B cell (primary cell): ENCODE measurements at regions not wholly inside any gene's neighbourhood (a gene's known extent, or its start where the extent isn't known, plus 50 kb on each side); places are given as distances from the start of the nearest gene placed in this dataset.

Experiments
- ATAC-seq: fragments of 200-7000 bp; cut with Tn5 transposase; one replicate; pipeline ENCODE4 v1.10.0; 2021; ENCODE audit warnings: low read depth, mild to moderate bottlenecking, moderate number of reproducible peaks, moderate library complexity
- CTCF ChIA-PET: fragments of 350-600 bp; sonication (Branson Sonifier 250); formaldehyde crosslinking; loops from one replicate; lab custom pipeline; 2021; ENCODE audit warnings: antibody characterized with exemption, inconsistent platforms; lab: Charles Lee
- POLR2A ChIA-PET: fragments of 350-600 bp; sonication (Branson Sonifier 250); formaldehyde crosslinking; loops from one replicate; lab custom pipeline; 2021; ENCODE audit warnings: antibody characterized with exemption; lab: Charles Lee
- DNase-seq: peaks from one replicate; pipeline ENCODE4 v3.0.0; 2013
- H2AFZ ChIP-seq: 2 replicates; pipeline ENCODE4 v1.6.1; 2012; ENCODE audit warnings: mild to moderate bottlenecking, low read depth, low read length; ENCODE audit not compliant: insufficient read depth, poor library complexity, severe bottlenecking
- H3K27ac ChIP-seq, 2 donors: 1 replicate in 1 of 2; 2 replicates in 1 of 2; pipeline ENCODE4 v1.5.1; 2012 to 2013; ENCODE audit warnings: low read length in 2 of 2, mild to moderate bottlenecking in 2 of 2, moderate library complexity in 1 of 2
- H3K27me3 ChIP-seq, 4 experiments: fragments of 200-600 bp in 1 of 4; sonication (generic) in 1 of 4; replicated peaks in 1 of 4; 1 replicate in 2 of 4; 2 replicates in 2 of 4; pipeline versions ENCODE4 v1.6.1 to v1.7.0; 2013 to 2016; ENCODE audit warnings: low read length in 3 of 4, mild to moderate bottlenecking in 2 of 4, mixed read lengths in 1 of 4, moderate library complexity in 1 of 4; ENCODE audit not compliant: insufficient read depth in 4 of 4, control insufficient read depth in 3 of 4; ENCODE audit errors: control extremely low read depth in 1 of 4
- H3K36me3 ChIP-seq, 2 experiments: replicated peaks in 1 of 2; 1 replicate in 1 of 2; 2 replicates in 1 of 2; pipeline versions ENCODE4 v1.6.1 to v1.7.1; 2013; ENCODE audit warnings: low read length in 1 of 2; ENCODE audit not compliant: insufficient read depth in 2 of 2, control insufficient read depth in 1 of 2; ENCODE audit errors: control extremely low read depth in 1 of 2, extremely low read depth in 1 of 2
- H3K4me1 ChIP-seq, 2 donors: fragments of 200-600 bp in 1 of 2; sonication (generic) in 1 of 2; 1 replicate in 1 of 2; 2 replicates in 1 of 2; pipeline versions ENCODE4 v1.5.1 to v1.6.1; 2013 to 2017; ENCODE audit warnings: low read length in 2 of 2; ENCODE audit not compliant: control insufficient read depth in 2 of 2, insufficient read depth in 2 of 2
- H3K4me2 ChIP-seq: replicated peaks from 2 replicates; pipeline ENCODE3; 2012; ENCODE audit warnings: mild to moderate bottlenecking, low read depth, low read length; ENCODE audit not compliant: poor library complexity, severe bottlenecking
- H3K4me3 ChIP-seq, 5 experiments: fragments of 200-600 bp in 1 of 5; sonication (generic) in 1 of 5; 1 replicate in 3 of 5; 2 replicates in 2 of 5; pipeline versions ENCODE4 v1.5.1 to v1.7.0; 2011 to 2016; ENCODE audit warnings: low read length in 4 of 5, mild to moderate bottlenecking in 4 of 5, low read depth in 2 of 5, control low read depth in 1 of 5, moderate library complexity in 1 of 5; ENCODE audit not compliant: insufficient read depth in 1 of 5; ENCODE audit errors: control extremely low read depth in 1 of 5, extremely low read depth in 1 of 5
- H3K79me2 ChIP-seq: fragments of 200-600 bp; sonication (generic); one replicate; pipeline ENCODE4 v1.6.0; 2016; ENCODE audit warnings: low read length; ENCODE audit not compliant: control insufficient read depth, insufficient read depth
- H3K9ac ChIP-seq: fragments of 200-600 bp; sonication (generic); 2 replicates; pipeline ENCODE4 v1.6.1; 2017; ENCODE audit warnings: mild to moderate bottlenecking, low read length, moderate library complexity
- H3K9me3 ChIP-seq, 3 donors: one replicate each; pipeline versions ENCODE4 v1.6.1 to v1.7.1; 2013; ENCODE audit warnings: low read length in 2 of 3; ENCODE audit not compliant: control insufficient read depth in 2 of 3, insufficient read depth in 1 of 3; ENCODE audit errors: control extremely low read depth in 1 of 3
- H4K20me1 ChIP-seq: 2 replicates; pipeline ENCODE4 v1.6.0; 2012; ENCODE audit warnings: mild to moderate bottlenecking, low read length; ENCODE audit not compliant: insufficient read depth, control insufficient read depth, poor library complexity, severe bottlenecking
- H3K27ac Mint-ChIP-seq: one replicate; pipeline ENCODE4 v1.8.0; 2021; ENCODE audit warnings: mixed read lengths
- H3K27me3 Mint-ChIP-seq: one replicate; pipeline ENCODE4 v1.8.0; 2021; ENCODE audit warnings: mixed read lengths
- H3K4me1 Mint-ChIP-seq: one replicate; pipeline ENCODE4 v1.8.0; 2021; ENCODE audit warnings: mixed read lengths
- H3K4me3 Mint-ChIP-seq: one replicate; pipeline ENCODE4 v1.8.0; 2021; ENCODE audit warnings: mixed read lengths
- H3K9me3 Mint-ChIP-seq: one replicate; pipeline ENCODE4 v1.8.0; 2022; ENCODE audit warnings: mixed read lengths; ENCODE audit not compliant: insufficient read depth
- CTCF ChIP-seq: fragments of 200-600 bp; IDR thresholded peaks from one replicate; pipeline ENCODE4 v1.8.0; 2022; ENCODE audit warnings: antibody characterized with exemption, mild to moderate bottlenecking
- EZH2 ChIP-seq: IDR thresholded peaks from 2 replicates; pipeline ENCODE4 v1.6.1; 2012; ENCODE audit warnings: borderline replicate concordance, low read depth, mild to moderate bottlenecking, moderate library complexity, low read length; ENCODE audit not compliant: insufficient read depth, poor library complexity, severe bottlenecking
- WGBS: methylation state at CpG from one replicate; pipeline ENCODE4 v1.1.5; 2013; ENCODE audit warnings: missing lambda C conversion rate; ENCODE audit not compliant: insufficient coverage; 5-methylcytosine and 5-hydroxymethylcytosine counted together
- intact Hi-C: fragments of 100-400 bp; cut with micrococcal nuclease; formaldehyde crosslinking; loops from one replicate; pipeline ENCODE4 v1.10.0; 2022

- DNase-seq = no peak
- Histone ChIP-seq H3K4me1 (no peaks in the 10 kb centered on the region), H3K4me3 (no peak overlapping the region), H2AFZ (no peak overlapping the region), H3K36me3 (no peaks in the 10 kb centered on the region), H3K9ac (no peak overlapping the region), H3K27ac (no peak overlapping the region), H3K9me3 (no peaks in the 10 kb centered on the region), H4K20me1 (no peaks in the 10 kb centered on the region), H3K27me3 (no peaks in the 10 kb centered on the region), H3K79me2 (no peaks in the 10 kb centered on the region), H3K4me2 (no peak overlapping the region)
- intact Hi-C loops = no loop called here
- Mint-ChIP-seq H3K27ac (no peak overlapping the region), H3K9me3 (no peaks in the 10 kb centered on the region), H3K4me1 (no peaks in the 10 kb centered on the region), H3K27me3 (peaks cover 4% of the 10 kb centered on the region), H3K4me3 (no peak overlapping the region)
- no peak for TF ChIP-seq EZH2
- TF ChIP-seq CTCF = no peak
- ChIA-PET POLR2A (no interaction called here), CTCF (no interaction called here)
- ATAC-seq = no peak
- WGBS = no CpG with 5 or more reads among the region's 2 CpGs
These were observed 153.7 kb downstream of the TFPI2 start for GRCh38 chr7:93736668-93737369.

DNA sequence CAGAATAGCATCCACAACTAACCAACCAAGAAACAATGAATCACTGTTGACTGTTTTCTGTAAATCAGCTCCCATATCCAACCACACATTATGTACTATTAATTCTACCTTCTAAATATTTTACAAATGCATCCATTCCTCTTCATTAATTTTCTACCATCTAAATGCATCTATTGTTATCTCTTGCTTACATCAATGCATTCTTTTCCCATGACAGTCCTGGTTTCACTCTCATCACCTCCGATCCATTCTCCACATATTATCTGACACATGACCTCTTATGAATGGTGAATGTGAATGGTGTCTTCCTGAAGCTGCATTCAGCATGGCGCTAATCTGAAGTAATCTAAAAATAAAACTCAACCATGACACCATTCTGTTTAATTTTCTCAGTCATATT is 153.8 kb upstream of the CALCR start:
- no peak overlapping the region for H3K27ac ChIP-seq
- intact Hi-C loops = no loop called here
- WGBS = no CpG with 5 or more reads among the region's 2 CpGs
- H3K27ac Mint-ChIP-seq = no peak overlapping the region
- H3K4me3 ChIP-seq = no peak overlapping the region
- H3K36me3 ChIP-seq = no peaks in the 10 kb centered on the region
- H3K79me2 ChIP-seq = no peaks in the 10 kb centered on the region
- TF ChIP-seq EZH2 (no peak), CTCF (no peak)
- no peaks in the 10 kb centered on the region for H4K20me1 ChIP-seq
- H3K4me2 ChIP-seq = no peak overlapping the region
- DNase-seq (no peak), ATAC-seq (no peak)
- H3K27me3 Mint-ChIP-seq = peaks cover 13% of the 10 kb centered on the region
- ChIA-PET CTCF (no interaction called here), POLR2A (no interaction called here)
- H3K4me3 Mint-ChIP-seq = no peak overlapping the region
- no peaks in the 10 kb centered on the region for H3K4me1 Mint-ChIP-seq
- no peak overlapping the region for H2AFZ ChIP-seq
- H3K9ac ChIP-seq = no peak overlapping the region
- no peaks in the 10 kb centered on the region for H3K4me1 ChIP-seq
- peaks cover 0 to 8% (median 0%) of the 10 kb centered on the region in 4 experiments for H3K27me3 ChIP-seq
- no peaks in the 10 kb centered on the region for H3K9me3 ChIP-seq
- no peaks in the 10 kb centered on the region for H3K9me3 Mint-ChIP-seq
